ENCODE measurements at regions not wholly inside any gene's neighbourhood (a gene's known extent, or its start where the extent isn't known, plus 50 kb on each side); places are given as distances from the start of the nearest gene placed in this dataset.

GRCh38 chr16:73797115-73797514 is 499.5 kb upstream of the PSMD7 start:
- Histone ChIP-seq H3K9ac (ENCODE audit: control insufficient read depth, extremely low read depth, insufficient read depth, low read length) (no peak overlapping the region), H3K4me1 (ENCODE audit: control insufficient read depth, extremely low read depth, insufficient read depth, low read length) (no peaks in the 10 kb centered on the region), H3K4me3 (ENCODE audit: control insufficient read depth in 2 of 3, extremely low read depth in 1 of 3, insufficient read depth in 2 of 3, low read depth in 1 of 3, low read length in 3 of 3) (no peak overlapping the region), H3K9me1 (ENCODE audit: control insufficient read depth, extremely low read depth, insufficient read depth, low read length) (no peaks in the 10 kb centered on the region), H3K27ac (ENCODE audit: control insufficient read depth, insufficient read depth, low read length) (no peak overlapping the region), H3K79me2 (ENCODE audit: control insufficient read depth, insufficient read depth, low read length) (no peaks in the 10 kb centered on the region), H3K36me3 (ENCODE audit: control insufficient read depth in 2 of 2, extremely low read depth in 1 of 2, insufficient read depth in 2 of 2, low read length in 2 of 2) (no peaks in the 10 kb centered on the region), H2AFZ (ENCODE audit: control insufficient read depth, low read length) (no peak overlapping the region), H3K27me3 (ENCODE audit: control insufficient read depth, extremely low read depth, insufficient read depth, low read length) (no peaks in the 10 kb centered on the region), H3K9me3 (ENCODE audit: control insufficient read depth, low read depth, low read length) (no peaks in the 10 kb centered on the region), H3K4me2 (ENCODE audit: control insufficient read depth, extremely low read depth, insufficient read depth, low read depth, low read length) (no peak overlapping the region), H4K20me1 (ENCODE audit: control insufficient read depth, extremely low read depth, insufficient read depth, low read length) (no peaks in the 10 kb centered on the region)
- DNase-seq (ENCODE audit: low read depth, low spot score) = no peak
- dilution Hi-C loops (cut with MboI; ENCODE audit: extremely low pct_ligation_motif_present, low sequenced_read_pairs) = no loop called here
- TF ChIP-seq CTCF (optimal IDR thresholded peaks at IDR 0.05 in 1 of 3, IDR thresholded peaks at IDR 0.05 in 1 of 3, conservative IDR thresholded peaks at IDR 0.05 in 1 of 3; ENCODE audit: extremely low read depth in 1 of 3, insufficient read depth in 2 of 3, low read length in 3 of 3) = no peak
- TF ChIP-seq EZH2 (IDR thresholded peaks at IDR 0.05; ENCODE audit: low read length) = no peak
- no peak for FAIRE-seq

- Histone ChIP-seq H3K9me3 (ENCODE audit: control insufficient read depth, low read depth, low read length) (no peaks in the 10 kb centered on the region), H3K9me1 (ENCODE audit: control insufficient read depth, extremely low read depth, insufficient read depth, low read length) (no peaks in the 10 kb centered on the region), H3K27me3 (ENCODE audit: control insufficient read depth, extremely low read depth, insufficient read depth, low read length) (no peaks in the 10 kb centered on the region), H3K4me2 (ENCODE audit: control insufficient read depth, extremely low read depth, insufficient read depth, low read depth, low read length) (no peak overlapping the region), H4K20me1 (ENCODE audit: control insufficient read depth, extremely low read depth, insufficient read depth, low read length) (no peaks in the 10 kb centered on the region), H3K4me1 (ENCODE audit: control insufficient read depth, extremely low read depth, insufficient read depth, low read length) (no peaks in the 10 kb centered on the region), H3K36me3 (ENCODE audit: control insufficient read depth in 2 of 2, extremely low read depth in 1 of 2, insufficient read depth in 2 of 2, low read length in 2 of 2) (no peaks in the 10 kb centered on the region), H3K27ac (ENCODE audit: control insufficient read depth, insufficient read depth, low read length) (no peak overlapping the region), H3K79me2 (ENCODE audit: control insufficient read depth, insufficient read depth, low read length) (no peaks in the 10 kb centered on the region), H3K4me3 (ENCODE audit: control insufficient read depth in 2 of 3, extremely low read depth in 1 of 3, insufficient read depth in 2 of 3, low read depth in 1 of 3, low read length in 3 of 3) (no peak overlapping the region), H3K9ac (ENCODE audit: control insufficient read depth, extremely low read depth, insufficient read depth, low read length) (no peak overlapping the region), H2AFZ (ENCODE audit: control insufficient read depth, low read length) (no peak overlapping the region)
- FAIRE-seq (no peak), DNase-seq (ENCODE audit: low read depth, low spot score) (no peak)
- no peak for TF ChIP-seq CTCF (optimal IDR thresholded peaks at IDR 0.05 in 1 of 3, IDR thresholded peaks at IDR 0.05 in 1 of 3, conservative IDR thresholded peaks at IDR 0.05 in 1 of 3; ENCODE audit: extremely low read depth in 1 of 3, insufficient read depth in 2 of 3, low read length in 3 of 3)
- TF ChIP-seq EZH2 (IDR thresholded peaks at IDR 0.05; ENCODE audit: low read length) = no peak
- dilution Hi-C loops (cut with MboI; ENCODE audit: extremely low pct_ligation_motif_present, low sequenced_read_pairs) = no loop called here
Observed at GRCh38 chr16:73796241-73796640, 500.4 kb upstream of the PSMD7 start.

Measured in keratinocyte (primary cell).